LoVo (cell line): ENCODE measurements at regions not wholly inside any gene's neighbourhood (a gene's known extent, or its start where the extent isn't known, plus 50 kb on each side); places are given as distances from the start of the nearest gene placed in this dataset.
"Not testable (repeated sequence)": the region's sequence is repeated elsewhere in the genome, so short reads cannot be mapped to it uniquely, and the experiment has no call there.

Experiments
- DNase-seq: peaks from one replicate; pipeline ENCODE4 v3.0.0-alpha.2; 2016; ENCODE audit warnings: low spot score

GRCh38 chr4:127309369-127310102 lies 323.2 kb upstream of the INTU start:
- DNase-seq: no peak

DNA sequence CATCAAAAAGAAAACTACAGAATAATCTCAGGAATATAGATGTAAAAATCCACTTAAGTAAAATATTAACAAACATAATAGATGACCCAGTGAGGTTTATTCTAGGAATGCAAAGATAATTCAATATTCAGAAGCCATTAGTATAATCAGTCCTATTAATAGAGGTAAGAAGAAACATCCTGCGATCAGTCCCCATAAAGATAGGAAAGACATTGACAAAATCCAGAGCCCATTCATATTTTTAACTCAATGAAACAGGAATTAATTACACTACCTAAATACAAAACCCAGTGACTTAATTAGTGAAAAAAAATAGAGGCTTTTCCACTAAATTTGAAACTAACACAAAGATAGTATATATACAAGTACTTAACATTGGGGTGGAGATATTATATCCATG lies 321.4 kb upstream of the INTU start:
- no peak for DNase-seq

GRCh38 chr4:127311924-127312323 lies 320.8 kb upstream of the INTU start:
- no peak for DNase-seq

GRCh38 chr4:127313767-127314166 lies 319.0 kb upstream of the INTU start:
- DNase-seq: no peak

DNA sequence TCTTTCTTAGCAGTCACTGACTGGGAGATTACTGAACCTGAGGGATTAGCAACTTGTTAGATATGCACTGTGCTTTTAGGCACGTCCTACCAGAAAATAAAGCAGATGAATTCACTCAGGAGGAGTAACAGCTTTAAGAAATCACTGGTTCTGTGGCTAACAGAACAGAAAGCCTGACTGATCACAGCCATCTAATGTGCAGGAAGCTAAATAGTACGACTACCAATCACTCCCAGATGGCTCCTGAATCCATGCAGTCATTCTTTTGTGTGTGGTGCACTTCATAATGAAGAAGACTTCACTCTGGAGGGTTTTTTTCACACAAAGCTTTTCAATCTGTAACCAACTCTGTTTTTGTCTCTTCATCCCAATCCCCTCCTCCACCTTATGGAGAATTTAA lies 305.3 kb upstream of the INTU start:
- DNase-seq: no peak

DNA sequence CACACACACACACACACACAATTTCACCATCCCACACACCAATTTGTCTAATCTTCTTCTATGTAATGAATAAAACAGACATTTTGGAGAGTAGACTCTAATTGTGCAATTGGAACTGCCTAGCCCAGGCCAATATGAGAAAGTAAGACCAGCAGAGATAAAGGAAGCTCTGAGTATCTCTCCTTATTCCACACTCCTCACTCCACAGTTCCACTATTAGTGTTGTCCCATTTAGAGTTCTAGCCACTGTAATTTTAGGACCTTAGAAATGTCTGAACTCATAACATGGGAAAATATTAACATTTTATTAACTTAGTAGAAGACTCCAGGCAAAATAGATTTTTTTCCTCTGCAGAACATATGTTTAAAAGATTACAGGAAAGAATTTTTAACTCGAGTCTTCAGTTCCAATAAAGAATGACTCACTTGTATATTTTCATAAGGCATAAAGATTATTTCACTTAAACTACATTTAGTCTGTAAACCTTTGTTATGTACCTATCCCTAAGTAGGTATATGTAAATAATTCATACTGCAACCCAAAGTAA lies 297.6 kb upstream of the INTU start:
- DNase-seq: no peak

GRCh38 chr4:127335732-127336131 lies 297.0 kb upstream of the INTU start:
- no peak for DNase-seq

DNA sequence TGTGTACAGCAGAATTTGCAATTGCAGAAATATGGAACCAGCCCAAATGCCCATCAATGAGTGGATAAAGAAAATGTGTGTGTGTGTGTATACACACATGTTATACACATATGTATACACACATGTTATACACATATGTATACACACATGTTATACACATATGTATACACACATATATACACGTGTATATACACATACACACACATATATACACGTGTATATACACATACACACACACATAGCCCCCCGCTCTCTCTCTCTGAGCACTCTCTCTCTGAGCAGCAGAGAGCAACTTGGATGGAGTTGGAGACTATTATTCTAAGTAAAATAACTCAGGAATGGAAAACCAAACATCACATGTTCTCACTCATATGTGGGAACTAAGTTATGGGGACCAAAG lies 289.6 kb upstream of the INTU start:
- DNase-seq: not testable (repeated sequence)

- no peak for DNase-seq
Measured at GRCh38 chr4:127344071-127344470, 288.7 kb upstream of the INTU start.

DNA sequence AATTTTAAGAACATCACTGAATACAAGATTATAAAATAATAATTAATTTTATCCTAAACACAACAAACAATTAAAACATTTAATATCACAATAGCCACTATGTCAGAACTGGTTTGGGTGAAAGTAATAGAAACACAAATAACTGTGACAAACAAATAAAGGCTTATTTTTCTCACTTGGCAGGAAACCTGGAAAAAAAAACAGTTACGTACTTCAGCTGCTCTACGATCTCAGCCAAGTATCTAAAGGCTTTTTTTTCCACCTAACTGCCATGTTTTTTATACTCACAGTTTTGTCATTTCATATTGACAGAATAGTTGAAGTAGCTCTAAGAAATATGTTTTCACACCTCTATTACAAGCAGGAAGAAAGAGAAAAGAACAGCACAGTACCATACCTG lies 284.8 kb upstream of the INTU start:
- no peak for DNase-seq

DNA sequence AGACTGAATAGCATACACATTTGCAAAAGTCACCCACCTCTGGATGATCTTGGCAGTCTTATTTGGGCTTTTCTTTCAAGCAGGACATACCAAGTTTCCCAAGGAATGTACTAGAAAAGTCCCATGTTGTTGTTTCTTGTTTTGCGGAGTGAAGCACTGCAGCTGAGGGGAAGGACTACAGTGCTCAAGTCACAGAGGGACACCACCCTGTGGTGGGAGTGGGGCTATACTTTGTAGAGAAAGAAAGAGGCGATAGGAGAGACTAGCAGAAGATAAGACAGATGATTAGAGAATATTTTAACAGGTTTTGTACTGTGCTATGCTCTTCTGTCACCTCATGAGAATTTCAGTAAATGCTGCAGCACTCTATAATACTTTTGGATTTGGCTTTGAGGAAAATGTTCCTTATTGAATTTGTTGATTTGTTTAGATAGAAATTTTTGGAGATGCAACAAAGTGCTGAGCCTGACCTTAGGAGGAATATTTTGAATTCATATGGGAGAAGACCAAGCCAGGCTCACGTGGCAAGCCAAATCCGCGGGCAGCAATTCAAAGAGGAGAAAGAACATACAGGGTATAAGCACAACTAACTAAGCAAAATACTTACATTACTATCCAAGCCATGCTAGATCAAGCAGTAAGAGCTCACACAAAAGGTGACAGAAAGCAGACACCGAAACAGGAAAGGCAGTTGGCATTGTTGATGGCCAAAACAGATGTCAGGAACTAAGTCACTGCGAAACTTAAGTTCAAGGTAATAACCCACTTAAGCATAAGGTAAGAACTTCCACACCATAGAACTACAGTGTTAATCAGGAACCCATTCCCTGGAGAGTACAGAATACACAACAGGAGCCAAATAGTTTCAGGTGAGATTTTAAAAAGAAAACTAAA lies 280.3 kb upstream of the INTU start:
- no peak for DNase-seq

DNA sequence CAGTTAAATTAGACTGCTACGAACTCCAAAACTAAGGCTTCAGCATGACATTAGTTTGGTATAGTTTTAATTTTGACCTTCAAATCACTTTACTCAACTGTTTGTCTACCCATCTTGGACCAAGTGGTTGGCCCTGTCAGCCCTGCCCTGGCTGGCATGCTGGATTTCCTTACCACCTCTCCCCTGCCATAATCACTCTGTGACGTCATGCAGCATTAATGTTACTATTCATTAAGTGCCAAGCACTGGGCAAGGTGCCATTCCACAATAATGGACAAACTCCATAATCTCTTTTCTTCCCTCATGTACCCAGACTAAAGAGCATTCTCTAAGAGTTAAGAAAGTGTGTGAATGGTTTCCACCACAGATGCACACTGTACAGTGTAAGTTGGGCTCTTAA lies 277.0 kb upstream of the INTU start:
- no peak for DNase-seq

DNA sequence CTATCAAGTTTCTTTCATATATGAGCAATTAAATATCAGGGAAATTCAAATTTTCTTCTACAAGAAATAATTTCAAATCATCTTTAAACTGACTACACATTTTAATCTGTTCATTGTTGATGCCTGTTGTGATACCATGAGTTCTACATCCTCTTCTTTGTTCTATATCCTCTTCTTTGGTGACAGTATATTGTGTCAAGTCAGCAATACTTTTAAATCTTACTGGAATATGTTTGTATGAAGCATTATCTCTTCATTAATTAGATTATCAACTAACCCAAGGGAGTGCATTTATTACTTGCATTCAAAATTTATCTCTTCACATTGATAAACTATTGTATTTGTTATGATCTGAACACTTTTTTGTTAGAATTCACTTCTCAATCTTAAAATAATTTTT lies 275.0 kb upstream of the INTU start:
- DNase-seq: no peak

DNA sequence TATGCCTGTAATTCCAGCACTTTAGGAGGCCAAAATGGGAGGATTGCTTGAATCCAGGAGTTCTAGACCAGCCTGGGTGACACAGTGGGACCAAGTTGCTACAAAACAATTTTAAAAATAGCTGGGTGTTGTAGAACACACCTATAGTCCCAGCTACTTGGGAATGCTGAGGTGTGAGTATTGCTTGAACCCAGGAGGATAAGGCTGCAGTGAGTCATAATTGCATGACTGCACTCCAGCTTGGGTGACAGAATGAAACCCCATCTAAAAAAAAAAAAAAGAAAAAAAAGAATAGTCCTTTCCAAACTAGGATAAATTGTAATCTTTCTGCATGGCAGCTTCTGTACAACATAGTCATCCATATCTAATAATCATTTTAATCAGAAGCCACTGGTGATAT lies 270.1 kb upstream of the INTU start:
- DNase-seq: no peak

DNA sequence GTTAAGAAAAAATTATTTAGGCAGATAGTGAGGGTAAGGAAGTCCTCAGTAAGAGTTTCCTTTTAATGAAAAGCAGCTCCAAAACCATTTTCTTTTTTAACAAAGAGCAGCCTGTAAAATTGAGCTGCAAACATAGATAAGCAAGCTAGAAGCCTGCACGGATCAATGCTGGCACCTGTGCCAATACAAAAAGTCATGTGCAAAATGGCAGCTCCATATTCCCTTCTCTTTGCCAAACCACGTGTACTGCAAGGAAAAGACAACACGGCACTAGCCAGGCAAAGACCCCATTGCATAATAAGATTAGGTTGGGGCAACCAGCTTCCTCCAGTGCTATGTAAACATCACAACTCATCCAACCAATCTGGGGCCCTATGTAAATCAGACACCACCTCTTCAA lies 268.4 kb upstream of the INTU start:
- DNase-seq: no peak

DNA sequence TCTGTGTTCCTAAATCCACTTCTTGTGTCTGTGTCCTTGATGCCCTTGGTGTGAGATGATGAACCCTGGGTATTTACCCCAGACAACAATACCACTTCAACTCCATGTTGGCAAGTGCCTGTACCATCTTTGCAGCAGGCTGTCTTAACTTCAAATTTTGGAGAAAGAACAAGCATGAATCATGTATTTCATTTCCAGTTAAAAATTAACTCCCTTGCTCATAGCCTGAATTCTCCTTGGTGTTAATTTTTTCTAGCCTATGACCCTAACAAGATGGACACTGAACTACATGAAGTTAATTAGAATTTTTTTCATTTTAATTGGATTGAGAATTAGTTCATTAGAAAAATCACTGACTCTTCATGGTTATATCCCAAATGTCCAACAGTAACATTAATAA lies 267.8 kb upstream of the INTU start:
- no peak for DNase-seq

DNA sequence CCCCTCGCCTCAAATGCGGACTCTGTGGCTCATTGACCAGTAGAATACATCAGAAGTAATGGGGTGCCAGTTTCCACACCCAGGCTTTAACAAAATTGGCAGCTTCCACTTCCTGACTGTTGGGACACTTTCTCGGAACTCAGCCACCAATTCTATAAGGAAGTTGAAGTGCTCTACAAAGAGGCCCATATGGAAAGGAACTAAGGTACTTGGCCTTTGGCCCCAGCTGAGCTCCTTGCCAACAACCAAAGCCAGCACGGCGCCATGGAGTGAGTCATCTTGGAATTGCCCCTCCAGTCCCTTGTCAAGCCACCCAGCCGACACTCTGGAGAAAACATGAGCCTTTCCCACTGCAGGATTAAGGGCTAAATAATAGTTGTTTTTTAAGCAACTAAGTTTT lies 262.2 kb upstream of the INTU start:
- peak; percentile 48 for DNase-seq

DNA sequence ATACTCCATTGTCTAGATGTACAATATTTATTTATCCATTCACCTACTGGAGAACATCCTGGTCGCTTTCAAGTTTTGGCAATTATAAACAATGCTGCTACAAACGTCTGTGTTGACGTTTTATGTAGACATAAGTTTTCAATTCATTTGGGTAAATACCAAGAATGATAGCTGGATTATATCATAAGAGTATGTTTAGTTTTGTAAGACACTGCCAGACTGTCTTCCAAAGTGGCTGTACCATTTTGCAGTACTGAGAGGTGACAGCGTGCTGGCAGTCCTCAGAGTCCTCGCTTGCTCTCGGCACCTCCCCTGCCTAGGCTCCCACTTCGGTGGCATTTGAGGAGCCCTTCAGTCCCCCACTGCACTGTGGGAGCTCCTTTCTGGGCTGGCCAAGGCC lies 253.3 kb upstream of the INTU start:
- DNase-seq: no peak

- DNase-seq: not testable (repeated sequence)
Measured at GRCh38 chr4:127379948-127380347, 252.8 kb upstream of the INTU start.

GRCh38 chr4:127383666-127384065 lies 249.1 kb upstream of the INTU start:
- no peak for DNase-seq

DNA sequence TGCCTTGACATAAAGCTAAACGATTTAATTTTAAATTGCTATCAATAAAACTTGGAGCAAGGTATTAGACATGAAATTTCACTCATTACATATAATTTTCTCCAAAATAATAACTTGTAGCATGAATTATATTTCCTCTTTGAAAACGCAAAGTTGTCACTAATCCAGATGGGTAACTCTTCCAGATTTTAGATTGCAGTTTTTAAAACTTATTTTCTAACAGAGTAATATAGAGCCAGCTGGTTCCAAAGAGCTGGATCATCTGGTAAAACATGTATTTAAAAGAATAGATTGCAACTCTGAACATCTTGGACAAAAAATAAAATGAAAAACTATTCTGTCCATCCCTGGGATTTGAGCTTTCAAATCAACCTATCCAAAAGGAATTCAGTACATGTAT lies 238.2 kb upstream of the INTU start:
- DNase-seq: no peak

DNA sequence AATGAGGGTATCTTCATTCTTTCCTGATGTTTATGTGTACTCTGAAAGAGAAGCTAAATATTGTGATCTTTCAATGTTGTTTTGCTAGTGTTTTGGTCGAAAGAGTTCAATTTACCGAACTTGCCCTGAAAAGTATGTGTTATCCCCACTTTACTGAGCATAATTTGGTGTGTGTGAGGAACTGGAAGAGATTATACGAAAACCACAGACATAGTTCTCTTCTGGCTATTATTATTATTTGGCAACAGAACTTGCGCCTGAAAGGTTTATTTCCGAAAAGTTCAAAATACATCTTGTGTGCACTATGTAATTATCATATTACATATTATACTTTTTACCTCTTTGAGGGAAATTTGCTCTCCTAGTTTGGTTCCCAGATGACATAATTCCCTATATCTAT lies 232.5 kb upstream of the INTU start:
- DNase-seq: no peak

DNA sequence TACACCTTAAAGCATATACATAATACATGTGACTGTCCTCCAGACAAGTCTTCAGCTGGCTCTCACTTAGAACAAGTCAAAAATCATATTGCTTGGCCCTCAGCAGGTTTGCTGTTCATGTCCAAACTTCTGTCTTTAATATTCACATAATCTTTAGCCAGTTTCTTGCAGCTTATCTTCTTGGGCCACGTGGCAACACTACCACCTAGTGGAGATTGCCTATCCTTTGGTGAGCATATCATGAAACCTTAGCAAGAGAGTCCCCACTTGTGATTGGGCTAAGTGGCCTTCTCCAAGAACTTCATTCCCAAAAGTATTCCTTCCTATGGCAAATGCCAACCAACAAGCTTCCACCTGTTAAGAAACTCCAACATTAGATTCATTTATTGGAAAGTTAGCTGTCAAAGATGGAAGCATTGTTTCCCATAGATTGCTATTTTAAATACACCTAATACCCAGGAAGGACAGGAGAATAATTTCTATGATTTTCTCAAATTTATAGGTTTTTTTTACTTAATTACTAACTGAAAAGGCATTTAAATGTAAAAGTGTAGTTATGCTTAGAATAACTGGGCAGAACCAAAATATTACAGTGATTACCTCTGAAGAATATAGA lies 231.9 kb upstream of the INTU start:
- peak; percentile 59 for DNase-seq
